Sigmoid colon (tissue), 6 donors: ENCODE measurements at regions not wholly inside any gene's neighbourhood (a gene's known extent, or its start where the extent isn't known, plus 50 kb on each side); places are given as distances from the start of the nearest gene placed in this dataset.

ENCODE experiments used
- DNase-seq: peaks from one replicate; pipeline ENCODE4 v3.0.0-alpha.2; 2019
- H3K27ac ChIP-seq, 4 donors: fragments of 200-600 bp; sonication (generic); one replicate each; pipeline ENCODE4 v1.5.1; 2016 to 2019; ENCODE audit warnings: mild to moderate bottlenecking in 1 of 4
- H3K27me3 ChIP-seq, 3 donors: fragments of 200-600 bp; sonication (generic); one replicate each; pipeline ENCODE4 v1.5.1; 2019; ENCODE audit warnings: mild to moderate bottlenecking in 1 of 3
- H3K36me3 ChIP-seq, 4 donors: fragments of 200-600 bp; sonication (generic); one replicate each; pipeline ENCODE4 v1.5.1; 2016 to 2019
- H3K4me1 ChIP-seq, 4 donors: fragments of 200-600 bp; sonication (generic); one replicate each; pipeline ENCODE4 v1.5.1; 2017 to 2019
- H3K4me3 ChIP-seq, 4 donors: fragments of 200-600 bp; sonication (generic); one replicate each; pipeline ENCODE4 v1.5.1; 2017 to 2019; ENCODE audit warnings: mild to moderate bottlenecking in 2 of 4, moderate library complexity in 1 of 4
- H3K9me3 ChIP-seq, 4 donors: fragments of 200-600 bp in 3 of 4; sonication (generic) in 3 of 4; one replicate each; pipeline versions ENCODE4 v1.5.1 to v1.6.1; 2013 to 2019
- CTCF ChIP-seq, 4 experiments: fragments of 450-650 bp in 3 of 4; fragments of 200-600 bp in 1 of 4; IDR thresholded peaks; one replicate each; pipeline ENCODE4 v1.5.1; 2016 to 2019; ENCODE audit warnings: antibody characterized with exemption in 4 of 4, mild to moderate bottlenecking in 3 of 4, moderate library complexity in 2 of 4
- EP300 ChIP-seq, 4 donors: sonication (generic); formaldehyde crosslinking; IDR thresholded peaks; one replicate each; pipeline ENCODE4 v1.6.1; 2017; ENCODE audit warnings: antibody characterized with exemption in 4 of 4
- POLR2A ChIP-seq, 2 donors: fragments of 450-650 bp; IDR thresholded peaks; one replicate each; pipeline ENCODE4 v1.6.1; 2016; ENCODE audit warnings: antibody characterized with exemption in 2 of 2, mild to moderate bottlenecking in 2 of 2, moderate library complexity in 2 of 2
- POLR2AphosphoS5 ChIP-seq, 4 donors: sonication (generic); formaldehyde crosslinking; IDR thresholded peaks; one replicate each; pipeline ENCODE4 v1.6.1; 2017; ENCODE audit warnings: antibody characterized with exemption in 4 of 4
- WGBS, 2 donors: extraction: QIAGEN DNeasy Blood & Tissue Kit; methylation state at CpG; one replicate each; pipeline ENCODE4 v1.1.7; 2013; 5-methylcytosine and 5-hydroxymethylcytosine counted together
- intact Hi-C: fragments of 100-400 bp; cut with DNase I; formaldehyde crosslinking; loops from one replicate; pipeline ENCODE4 v1.15.1; 2023
- small RNA-seq, 3 donors: library from RNA; depleted of rRNA; stranded (forward); fragments of <200 nt; gene quantifications; one replicate each; pipeline ENCODE3, GENCODE V24; 2016
- donor health status: healthy with polysubstance abuse.
- donor health status: healthy.

DNA sequence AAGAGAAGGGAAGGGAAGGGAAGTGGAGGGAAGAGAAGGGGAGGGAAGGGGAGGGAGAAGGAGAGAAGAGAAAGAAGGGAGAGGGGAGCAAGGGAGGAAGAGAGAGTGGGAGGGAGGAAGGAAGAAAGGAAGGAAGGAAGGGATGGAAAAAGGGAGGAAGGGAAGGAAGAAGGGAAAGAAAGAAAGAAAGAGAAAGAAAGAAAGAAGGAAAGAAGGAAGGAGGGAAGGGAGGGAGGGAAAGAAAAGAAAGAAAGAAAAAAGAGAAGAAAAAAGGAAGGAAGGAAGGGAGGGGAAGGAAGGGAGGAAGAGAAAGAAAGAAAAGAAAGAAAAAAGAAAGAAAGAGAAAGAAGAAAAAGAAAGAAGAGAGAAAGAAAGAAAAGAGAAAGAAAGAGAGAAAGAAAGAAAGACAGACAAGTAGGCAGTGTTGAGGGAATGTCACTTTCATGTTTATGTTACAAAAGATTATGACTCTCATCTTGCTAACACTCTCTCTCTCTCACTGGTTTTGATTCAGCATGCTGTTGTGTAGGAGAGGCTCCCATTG lies 58.0 kb upstream of the ZNF804A start:
- DNase-seq = no peak
- TF ChIP-seq POLR2AphosphoS5 (IDR thresholded peaks at IDR 0.05) = no peak
- TF ChIP-seq CTCF (IDR thresholded peaks at IDR 0.05) = no peak
- no peak for TF ChIP-seq EP300 (IDR thresholded peaks at IDR 0.05)
- no peak for TF ChIP-seq POLR2A (IDR thresholded peaks at IDR 0.05)
- no peaks in the 10 kb centered on the region for H3K27me3 ChIP-seq
- no peaks in the 10 kb centered on the region for H3K36me3 ChIP-seq
- no peak overlapping the region for H3K27ac ChIP-seq
- H3K9me3 ChIP-seq = no peaks in the 10 kb centered on the region
- no peak overlapping the region for H3K4me3 ChIP-seq
- intact Hi-C loops = no loop called here
- no peaks in the 10 kb centered on the region for H3K4me1 ChIP-seq

GRCh38 chr2:184541591-184541990 lies 56.7 kb upstream of the ZNF804A start:
- H3K4me3 ChIP-seq = no peak overlapping the region
- no peaks in the 10 kb centered on the region for H3K27me3 ChIP-seq
- H3K4me1 ChIP-seq = no peaks in the 10 kb centered on the region
- WGBS, 2 donors = 79 to 84% methylated on average over 2 of the region's 2 CpGs
- DNase-seq = no peak
- intact Hi-C loops = no loop called here
- no peak overlapping the region for H3K27ac ChIP-seq
- no peaks in the 10 kb centered on the region for H3K9me3 ChIP-seq
- no peaks in the 10 kb centered on the region for H3K36me3 ChIP-seq
- TF ChIP-seq EP300 (IDR thresholded peaks at IDR 0.05) = no peak
- no peak for TF ChIP-seq CTCF (IDR thresholded peaks at IDR 0.05)

GRCh38 chr2:184543832-184544231 lies 54.5 kb upstream of the ZNF804A start:
- intact Hi-C loops = no loop called here
- 78 to 82% methylated on average over 1 of the region's 1 CpG for WGBS, 2 donors
- DNase-seq = no peak

More at GRCh38 chr2:184543832-184544231, 54.5 kb upstream of the ZNF804A start:
- Histone ChIP-seq H3K4me3 (no peak overlapping the region), H3K4me1 (no peaks in the 10 kb centered on the region), H3K9me3 (no peaks in the 10 kb centered on the region), H3K36me3 (no peaks in the 10 kb centered on the region), H3K27me3 (no peaks in the 10 kb centered on the region), H3K27ac (no peak overlapping the region)
- TF ChIP-seq POLR2AphosphoS5 (IDR thresholded peaks at IDR 0.05) = no peak
- no peak for TF ChIP-seq CTCF (IDR thresholded peaks at IDR 0.05)
- TF ChIP-seq EP300 (IDR thresholded peaks at IDR 0.05) = no peak
- no peak for TF ChIP-seq POLR2A (IDR thresholded peaks at IDR 0.05)

Small RNAs in the stretch of these regions (small RNA-seq; reads per million reads assigned to genes)
- gene MIR548AE1 = 0 reads per million in 3 donors
